ENCODE measurements at regions not wholly inside any gene's neighbourhood (a gene's known extent, or its start where the extent isn't known, plus 50 kb on each side); places are given as distances from the start of the nearest gene placed in this dataset.
"Not testable (repeated sequence)": the region's sequence is repeated elsewhere in the genome, so short reads cannot be mapped to it uniquely, and the experiment has no call there.

DNA sequence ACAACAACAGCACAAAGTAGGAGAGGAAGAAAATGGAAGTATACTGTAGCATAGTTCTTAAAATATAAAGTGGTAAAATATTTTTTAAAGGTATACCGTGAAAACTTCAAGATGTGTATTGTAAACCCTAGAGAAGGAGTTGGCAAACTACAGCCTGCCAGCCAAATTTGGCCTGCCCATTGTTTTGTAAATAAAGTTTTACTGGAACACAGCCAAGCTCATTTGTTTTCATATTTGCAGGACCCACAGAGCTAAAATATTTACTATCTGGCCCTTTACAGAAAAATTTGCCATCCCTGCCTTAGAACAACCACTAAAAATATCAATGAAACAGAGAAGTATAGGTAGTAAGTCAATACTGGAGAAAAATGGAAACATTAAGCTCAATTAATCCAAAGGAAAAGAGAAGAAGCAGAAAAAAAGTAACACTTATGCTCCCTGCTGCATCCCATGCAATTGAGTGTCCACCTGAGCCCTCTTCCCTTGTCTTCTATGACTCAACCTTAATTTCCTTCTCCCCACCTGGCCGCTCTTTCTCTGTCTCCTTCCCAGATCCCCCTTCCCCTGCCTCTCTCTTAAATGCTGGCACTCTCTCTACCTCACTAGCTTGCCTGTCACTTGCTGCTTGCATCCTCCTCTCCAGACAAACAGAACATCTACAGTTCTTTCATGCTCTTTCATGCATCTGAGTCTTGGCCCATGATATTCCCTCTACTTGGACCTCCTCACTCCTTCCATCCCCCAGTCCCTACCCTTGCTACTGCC, 50.6 kb upstream of the FER start:
- DNase-seq (ENCODE audit: low read depth): no peak

- no peak for DNase-seq (ENCODE audit: low read depth)
Observed at GRCh38 chr5:108696407-108696806, 51.3 kb upstream of the FER start.

- no peak for DNase-seq (ENCODE audit: low read depth)
Observed at GRCh38 chr5:108688485-108688884, 59.2 kb upstream of the FER start.

DNA sequence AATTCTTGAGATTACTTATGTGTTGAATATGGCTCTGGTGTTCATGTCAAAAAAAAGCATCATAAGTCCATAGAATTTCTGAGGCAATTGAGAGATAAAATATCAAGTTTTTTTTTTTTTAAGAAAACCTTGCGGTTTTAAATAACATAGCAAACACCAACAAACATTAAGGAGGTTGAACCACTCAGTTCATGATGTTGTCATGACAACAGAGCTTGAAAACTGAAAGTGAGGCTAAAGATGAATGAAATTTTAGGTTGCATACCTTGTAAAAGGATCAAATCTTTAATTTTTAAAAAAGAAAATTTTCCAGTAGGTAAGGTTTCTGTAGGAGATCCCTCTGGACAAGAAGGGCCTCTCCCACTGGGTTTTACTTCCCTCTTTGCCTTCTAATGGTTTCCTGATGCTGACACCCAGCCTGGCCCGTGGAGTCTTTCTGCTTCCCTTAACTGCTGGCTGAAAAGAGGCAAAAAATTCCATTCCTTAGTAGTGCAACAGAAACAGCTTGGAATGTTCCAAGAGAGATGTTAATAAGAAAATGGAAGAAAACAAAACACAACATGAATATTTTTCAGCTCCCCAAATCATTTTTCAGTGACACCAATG, 60.0 kb upstream of the FER start:
- no peak for DNase-seq (ENCODE audit: low read depth)

- DNase-seq (ENCODE audit: low read depth): no peak
Observed at GRCh38 chr5:108686676-108687075, 61.0 kb upstream of the FER start.

DNA sequence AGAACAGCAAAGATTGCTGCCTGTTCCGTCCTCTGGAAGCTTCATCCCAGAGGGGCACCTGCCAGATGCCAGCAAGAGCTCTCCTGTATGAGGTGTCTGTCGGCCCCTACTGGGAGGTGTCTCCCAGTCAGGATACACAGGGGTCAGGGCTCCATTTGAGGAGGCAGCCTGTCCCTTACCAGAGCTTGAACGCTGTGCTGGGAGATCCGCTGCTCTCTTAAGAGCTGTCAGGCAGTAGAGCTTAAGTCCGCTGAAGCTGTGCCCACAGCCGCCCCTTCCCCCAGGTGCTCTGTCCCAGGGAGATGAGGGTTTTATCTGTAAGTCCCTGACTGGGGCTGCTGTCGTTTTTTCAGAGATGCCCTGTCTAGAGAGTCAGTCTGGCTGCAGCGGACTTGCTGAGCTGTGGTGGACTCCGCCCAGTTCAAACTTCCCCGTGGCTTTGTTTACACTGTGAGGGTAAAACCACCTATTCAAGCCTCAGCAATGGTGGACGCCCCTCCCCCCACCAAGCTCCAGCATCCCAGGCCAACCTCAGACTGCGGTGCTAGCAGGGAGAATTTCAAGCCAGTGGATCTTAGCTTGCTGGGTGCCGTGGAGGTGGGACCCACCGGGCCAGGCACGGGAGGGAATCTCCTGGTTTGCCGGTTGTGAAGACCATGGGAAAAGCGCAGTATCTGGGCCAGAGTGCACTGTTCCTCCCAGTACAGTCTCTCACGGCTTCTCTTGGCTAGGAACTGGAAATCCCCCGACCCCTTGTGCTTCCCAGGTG, 62.1 kb upstream of the FER start:
- DNase-seq (ENCODE audit: low read depth): not testable (repeated sequence)

DNA sequence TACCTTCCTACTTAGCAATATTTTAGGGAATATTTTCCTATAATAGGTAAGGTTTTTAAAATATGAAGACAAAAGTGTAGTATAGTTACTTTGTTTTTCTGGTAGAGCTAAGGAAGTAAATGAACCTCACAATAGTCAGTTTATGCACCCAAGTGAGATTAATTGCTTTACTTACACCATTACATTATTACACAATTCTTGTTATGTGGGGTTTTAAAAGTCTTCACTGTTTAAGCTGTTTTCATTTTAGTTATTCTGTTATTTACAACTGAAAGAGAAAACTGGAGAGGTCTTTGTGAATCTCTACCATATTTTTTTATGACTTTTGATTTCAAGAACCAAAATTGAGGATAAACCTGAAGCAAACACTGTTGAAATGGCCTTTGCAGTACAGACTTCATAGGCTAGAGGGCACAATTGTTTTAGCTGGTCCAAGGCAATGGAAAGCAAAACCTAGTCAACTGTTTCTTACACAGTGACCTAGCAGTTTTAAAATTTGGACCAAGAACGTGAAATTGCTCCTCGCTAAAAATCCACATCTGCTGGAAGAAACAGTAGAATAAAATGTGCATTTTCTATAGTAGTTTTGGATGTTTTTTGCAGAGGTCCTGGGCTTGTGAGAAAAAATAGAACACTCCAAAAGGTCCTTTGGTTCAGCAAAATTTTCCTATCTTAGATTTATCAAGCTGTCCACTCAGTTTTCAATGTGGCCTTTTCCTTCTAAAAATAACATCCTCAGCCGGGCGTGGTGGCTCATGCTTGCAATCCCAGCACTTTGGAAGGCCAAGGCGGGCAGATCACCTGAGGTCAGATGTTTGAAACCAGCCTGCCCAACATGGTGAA, 66.4 kb upstream of the FER start:
- DNase-seq (ENCODE audit: low read depth): no peak

DNA sequence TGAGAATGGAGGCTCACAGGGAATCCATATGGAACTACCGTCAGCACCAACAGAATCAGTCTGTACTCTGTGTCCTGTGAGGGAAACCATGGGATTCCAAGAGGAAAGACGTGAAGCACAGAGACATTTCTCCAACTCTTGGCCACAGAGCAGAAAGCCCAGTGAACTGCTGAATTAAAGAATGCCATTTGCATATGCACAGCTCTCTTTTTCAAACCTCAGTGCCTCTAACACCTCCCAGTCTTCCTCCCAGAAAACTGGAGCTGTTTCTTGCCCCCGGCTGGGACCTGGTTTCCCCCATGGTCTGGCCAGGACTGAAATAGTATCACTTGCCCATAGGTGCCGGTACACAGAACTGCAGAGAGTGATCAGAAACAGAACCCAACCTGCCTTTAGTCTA, 69.6 kb upstream of the FER start:
- no peak for DNase-seq (ENCODE audit: low read depth)

DNA sequence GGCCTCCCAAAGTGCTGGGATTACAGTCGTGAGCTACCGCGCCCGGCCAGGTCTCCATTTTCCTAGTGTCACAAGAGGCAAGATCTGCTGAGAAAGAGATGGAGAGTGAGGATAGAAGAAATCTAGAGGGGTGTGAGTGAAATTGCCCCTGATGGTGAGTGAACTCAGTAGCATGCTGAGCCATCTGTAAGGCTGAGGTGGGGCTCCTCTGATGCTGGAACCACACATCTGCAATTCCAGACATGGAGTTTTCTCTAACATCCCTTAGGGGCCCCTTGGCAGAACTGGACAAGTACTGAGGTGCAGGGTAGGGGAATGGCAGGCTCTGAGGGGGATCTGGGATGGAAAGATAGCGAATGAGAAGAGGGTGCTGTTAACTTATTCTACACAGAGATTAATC, 72.0 kb upstream of the FER start:
- no peak for DNase-seq (ENCODE audit: low read depth)

- DNase-seq (ENCODE audit: low read depth): no peak
Observed at GRCh38 chr5:108672639-108673038, 75.1 kb upstream of the FER start.

- no peak for DNase-seq (ENCODE audit: low read depth)
Observed at GRCh38 chr5:108670591-108671289, 77.0 kb upstream of the FER start.

DNA sequence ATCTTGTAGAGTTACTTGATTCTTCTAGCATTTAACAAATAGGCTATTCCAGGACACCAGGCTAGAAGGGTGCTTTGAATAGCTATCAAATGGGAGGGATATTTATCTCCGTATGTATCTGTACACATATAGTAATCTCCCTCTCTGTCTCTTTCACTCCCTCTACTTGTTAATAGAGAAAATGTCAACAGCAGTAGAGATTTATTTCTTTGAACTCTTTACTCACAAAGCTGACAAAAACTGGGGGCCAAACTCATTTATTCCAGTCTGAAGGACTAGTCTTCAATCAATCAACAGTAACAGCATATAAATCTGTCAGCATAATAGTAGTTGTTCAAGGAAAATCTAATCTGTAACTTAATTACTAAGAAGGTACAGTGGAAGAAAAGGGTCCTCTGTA, 78.2 kb upstream of the FER start:
- no peak for DNase-seq (ENCODE audit: low read depth)

GRCh38 chr5:108661590-108662219, 86.0 kb upstream of the FER start:
- DNase-seq (ENCODE audit: low read depth): no peak

DNA sequence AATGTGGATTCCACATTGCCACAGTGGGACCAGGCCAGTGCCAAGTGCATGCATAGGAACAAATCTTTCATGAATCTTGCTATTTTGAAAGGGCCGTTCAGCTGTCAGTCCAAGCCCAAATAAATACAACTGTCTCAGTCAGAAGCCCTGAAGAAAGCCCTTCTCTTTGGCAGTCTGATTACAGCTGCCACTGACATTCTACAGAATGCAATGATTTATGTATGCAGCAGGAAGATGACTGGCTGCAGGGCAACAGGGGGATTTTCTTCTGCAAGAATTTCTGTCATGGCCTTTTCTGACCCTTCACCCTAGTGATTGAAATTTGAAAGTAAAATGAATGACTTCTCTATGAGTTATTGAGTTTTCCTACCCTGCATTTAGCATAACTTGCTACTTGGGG, 86.7 kb upstream of the FER start:
- no peak for DNase-seq (ENCODE audit: low read depth)

DNA sequence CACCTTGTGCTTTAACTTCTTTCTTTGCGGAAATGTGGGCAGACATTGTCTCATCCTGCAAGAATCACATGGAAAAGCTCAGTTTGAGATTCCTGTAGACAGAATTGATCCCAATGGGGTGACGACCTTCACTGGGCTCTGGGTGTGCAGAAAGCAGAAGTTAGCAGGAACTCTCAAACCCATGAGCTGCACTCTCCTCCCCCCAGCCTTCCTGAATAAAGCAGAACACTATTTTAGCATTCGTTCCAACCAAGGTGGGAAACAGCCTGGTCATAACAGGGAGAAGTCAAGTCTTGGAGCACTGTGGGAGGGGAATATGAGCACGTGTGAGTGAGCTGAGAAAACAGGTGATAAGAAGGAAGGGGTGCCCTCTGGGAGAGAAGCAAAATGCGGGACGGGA, 87.4 kb upstream of the FER start:
- DNase-seq (ENCODE audit: low read depth): no peak

- DNase-seq (ENCODE audit: low read depth): no peak
Observed at GRCh38 chr5:108659531-108659930, 88.2 kb upstream of the FER start.

DNA sequence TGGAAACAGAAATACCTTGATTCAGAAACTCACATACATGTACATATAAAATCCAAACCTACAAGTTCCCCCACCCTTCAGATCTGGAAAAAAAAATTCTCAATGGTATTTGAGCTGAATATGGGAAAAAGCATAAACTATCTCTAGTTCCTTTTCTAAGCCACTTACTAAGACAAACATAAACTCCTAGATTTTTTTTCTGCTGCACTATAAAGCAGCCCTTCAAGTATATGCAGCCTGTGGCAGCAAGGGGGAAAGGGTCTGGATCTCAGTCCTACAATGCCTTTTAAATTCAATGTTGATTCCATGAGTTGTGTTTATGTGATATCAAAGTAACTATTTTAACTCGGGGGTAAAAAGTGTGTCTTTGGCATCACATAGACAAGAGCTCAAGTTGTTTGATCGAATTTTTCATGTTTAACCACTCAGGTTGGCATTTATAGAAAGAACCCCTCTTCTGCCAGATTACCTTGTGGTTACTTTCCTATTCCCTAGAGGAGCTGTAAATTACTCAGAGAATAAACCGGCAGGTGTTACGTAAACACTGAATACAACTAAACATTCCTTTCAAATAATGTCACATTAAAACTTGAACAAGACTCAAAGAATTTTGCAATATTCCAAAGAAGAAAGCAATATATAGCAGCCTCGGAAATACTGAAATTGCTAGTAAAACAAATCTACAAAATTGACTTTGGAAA, 91.8 kb upstream of the FER start:
- no peak for DNase-seq (ENCODE audit: low read depth)

DNA sequence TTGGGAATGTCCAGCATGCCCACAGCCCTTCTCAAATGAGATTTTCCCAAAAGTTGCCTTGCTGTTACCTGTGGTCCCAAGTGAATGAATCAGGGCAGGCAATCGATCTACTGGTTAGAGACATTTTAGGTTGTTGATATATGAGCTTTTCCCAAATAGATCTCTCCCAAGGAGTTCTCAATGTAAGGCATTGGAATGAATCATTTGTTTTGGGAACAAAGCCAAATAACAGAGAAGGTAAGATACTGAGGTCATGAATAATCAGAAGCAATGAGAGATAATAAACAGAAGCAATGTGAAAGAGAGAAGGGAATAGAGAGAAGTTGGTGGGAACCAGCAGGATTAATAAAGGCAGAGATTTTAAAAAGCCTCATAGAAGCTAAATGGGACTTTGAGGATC, 93.6 kb upstream of the FER start:
- DNase-seq (ENCODE audit: low read depth): no peak

DNA sequence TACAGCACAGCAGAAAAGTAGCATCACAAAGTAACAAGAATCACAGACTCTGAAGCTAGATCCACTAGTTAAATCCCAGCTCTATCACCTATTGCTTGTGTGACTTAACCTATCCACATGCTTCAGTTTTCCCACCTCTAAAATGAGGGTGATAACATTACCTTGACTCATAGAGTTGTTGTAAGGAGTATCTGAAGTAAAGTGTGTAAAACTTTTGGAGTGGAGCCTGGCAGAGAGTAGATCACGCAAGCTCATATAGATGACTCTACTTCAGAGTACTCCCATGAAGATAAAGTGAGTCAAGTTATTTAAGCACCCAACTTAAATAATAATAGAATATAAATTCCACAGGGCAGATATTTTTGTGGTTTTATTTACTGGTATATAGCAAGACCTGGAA, 94.5 kb upstream of the FER start:
- no peak for DNase-seq (ENCODE audit: low read depth)

GRCh38 chr5:108650997-108651396, 96.7 kb upstream of the FER start:
- no peak for DNase-seq (ENCODE audit: low read depth)

- no peak for DNase-seq (ENCODE audit: low read depth)
Observed at GRCh38 chr5:108649646-108650045, 98.1 kb upstream of the FER start.

Data from stimulated activated CD4-positive, alpha-beta T cell treated with anti-CD3 and anti-CD28 coated beads, Interleukin-2, amount 100 ng/mL, for 4 hours (primary cell).